HepG2 (cell line): ENCODE measurements at regions not wholly inside any gene's neighbourhood (a gene's known extent, or its start where the extent isn't known, plus 50 kb on each side); places are given as distances from the start of the nearest gene placed in this dataset.

ENCODE experiments used
- ATAC-seq: fragments of 200-7000 bp; cut with Tn5 transposase; 3 replicates; pipeline ENCODE4 v1.9.1; 2020; ENCODE audit warnings: mild to moderate bottlenecking, moderate library complexity
- BruUV-seq: library from RNA; stranded (reverse); fragments of 400-500 nt; replicated peaks from 2 replicates; lab custom pipeline; 2021; lab: Mats Ljungman, UMichigan
- CTCF ChIA-PET: fragments of 300-600 bp; formaldehyde crosslinking; extraction: SDS; loops from one replicate; lab custom pipeline; 2021; ENCODE audit warnings: low total read pairs, inconsistent platforms, low intra/inter-chr PET ratio; lab: Yijun Ruan, JAX
- POLR2A ChIA-PET: fragments of 350-600 bp; sonication (Branson Sonifier 250); formaldehyde crosslinking; loops from one replicate; lab custom pipeline; 2020; ENCODE audit warnings: antibody characterized with exemption, inconsistent platforms; lab: Yijun Ruan, JAX
- DNase-seq: peaks from one replicate; pipeline ENCODE4 v3.0.0-alpha.2; 2015; ENCODE audit warnings: low spot score
- FAIRE-seq: peaks from 3 replicates; lab custom pipeline; 2011; peaks lifted over from hg19 to GRCh38; lab: Jason Lieb, UNC
- H2AFZ ChIP-seq: one replicate; pipeline ENCODE4 v1.6.1; 2011; ENCODE audit warnings: low read length, inconsistent platforms
- H3K27ac ChIP-seq: fragments of 300-600 bp; 3 replicates; pipeline ENCODE4 v1.8.0; 2011; ENCODE audit warnings: mixed run types, mild to moderate bottlenecking, mixed read lengths, low read length, inconsistent platforms; ENCODE audit not compliant: insufficient read depth; ENCODE audit errors: extremely low read length
- H3K27me3 ChIP-seq, 2 experiments: fragments of 200-600 bp in 1 of 2; 2 replicates in 1 of 2; 3 replicates in 1 of 2; pipeline versions ENCODE4 v1.6.0 to v1.8.0; 2011; ENCODE audit warnings: low read length in 2 of 2, mild to moderate bottlenecking in 2 of 2, moderate library complexity in 2 of 2, inconsistent platforms in 1 of 2; ENCODE audit not compliant: insufficient read depth in 2 of 2, control insufficient read depth in 1 of 2
- H3K36me3 ChIP-seq, 2 experiments: fragments of 200-600 bp in 1 of 2; replicated peaks in 1 of 2; 2 replicates in 1 of 2; 3 replicates in 1 of 2; pipeline versions ENCODE4 v1.5.1 to v1.8.0; 2011; ENCODE audit warnings: low read length in 2 of 2, inconsistent platforms in 1 of 2; ENCODE audit not compliant: insufficient read depth in 2 of 2, control insufficient read depth in 1 of 2
- H3K4me1 ChIP-seq: 2 replicates; pipeline ENCODE4 v1.5.1; 2012; ENCODE audit warnings: low read length, inconsistent platforms; ENCODE audit not compliant: insufficient read depth
- H3K4me2 ChIP-seq: 2 replicates; pipeline ENCODE4 v1.6.0; 2011; ENCODE audit warnings: low read depth, low read length, inconsistent platforms
- H3K4me3 ChIP-seq, 3 experiments: fragments of 200-600 bp in 1 of 3; sonication (generic), shearing (Covaris generic) in 1 of 3; replicated peaks in 1 of 3; 2 replicates each; pipeline ENCODE4 v1.5.1; 2011 to 2016; ENCODE audit warnings: low read length in 3 of 3, inconsistent platforms in 2 of 3, low read depth in 2 of 3, mild to moderate bottlenecking in 2 of 3, control low read depth in 1 of 3, mixed read lengths in 1 of 3; ENCODE audit not compliant: insufficient read depth in 1 of 3
- H3K79me2 ChIP-seq: one replicate; pipeline ENCODE4 v1.6.1; 2011; ENCODE audit warnings: low read length, inconsistent platforms; ENCODE audit not compliant: insufficient read depth
- H3K9ac ChIP-seq: 2 replicates; pipeline ENCODE4 v1.6.0; 2011; ENCODE audit warnings: mild to moderate bottlenecking, low read depth, low read length, inconsistent platforms; ENCODE audit not compliant: insufficient read depth
- H3K9me3 ChIP-seq: 2 replicates; pipeline ENCODE4 v1.5.1; 2012; ENCODE audit warnings: mild to moderate bottlenecking, low read length
- H4K20me1 ChIP-seq: 2 replicates; pipeline ENCODE4 v1.6.0; 2011; ENCODE audit warnings: inconsistent platforms, mild to moderate bottlenecking, low read length, moderate library complexity; ENCODE audit not compliant: insufficient read depth
- CAMTA2 ChIP-seq: sonication (generic); formaldehyde crosslinking; IDR thresholded peaks from 2 replicates; pipeline ENCODE4 v1.4.0; 2020; ENCODE audit warnings: mild to moderate bottlenecking, missing genetic modification reagents, borderline replicate concordance
- FOXA1 ChIP-seq, 2 experiments: fragments of 450-650 bp in 1 of 2; sonication (generic) in 1 of 2; formaldehyde crosslinking in 1 of 2; IDR thresholded peaks; 2 replicates each; pipeline versions ENCODE4 v1.4.0 to v1.6.1; 2016 to 2020; ENCODE audit warnings: missing genetic modification reagents in 1 of 2
- HMG20A ChIP-seq: IDR thresholded peaks from 2 replicates; pipeline ENCODE4 v1.6.1; 2016; ENCODE audit warnings: borderline replicate concordance
- ISL2 ChIP-seq: sonication (generic); formaldehyde crosslinking; IDR thresholded peaks from 2 replicates; pipeline ENCODE4 v1.5.0; 2020; ENCODE audit warnings: missing genetic modification reagents
- SP5 ChIP-seq: IDR thresholded peaks from 2 replicates; pipeline ENCODE4 v1.6.1; 2016; ENCODE audit warnings: low read depth, borderline replicate concordance
- TCF7 ChIP-seq: sonication (generic); IDR thresholded peaks from 2 replicates; pipeline ENCODE4 v1.6.1; 2016; ENCODE audit warnings: antibody characterized with exemption, low read depth
- ZNF562 ChIP-seq: sonication (generic); formaldehyde crosslinking; IDR thresholded peaks from 2 replicates; pipeline ENCODE4 v1.8.0; 2022; ENCODE audit warnings: missing genetic modification reagents, borderline replicate concordance
- ZNF883 ChIP-seq: sonication (generic); formaldehyde crosslinking; IDR thresholded peaks from 2 replicates; pipeline ENCODE4 v1.5.1; 2020; ENCODE audit warnings: mild to moderate bottlenecking, missing genetic modification reagents; ENCODE audit errors: not compliant biosample characterization
- ZSCAN25 ChIP-seq: sonication (generic); formaldehyde crosslinking; IDR thresholded peaks from 2 replicates; pipeline ENCODE4 v1.8.0; 2022; ENCODE audit warnings: mild to moderate bottlenecking, missing genetic modification reagents
- WGBS: methylation state at CpG from one replicate; pipeline ENCODE4 v1.1.6; 2017; ENCODE audit warnings: low lambda C conversion rate; 5-methylcytosine and 5-hydroxymethylcytosine counted together
- in situ Hi-C: cut with HindIII; loops from 2 replicates; pipeline ENCODE4 v1.10.0; 2017; ENCODE audit warnings: low pct_unique_long_range_greater_than_20kb; ENCODE audit not compliant: extremely low pct_ligation_motif_present
- intact Hi-C: fragments of 100-400 bp; cut with micrococcal nuclease; formaldehyde crosslinking; loops from one replicate; pipeline ENCODE4 v1.10.0; 2022; ENCODE audit not compliant: unreplicated experiment
- TF ChIP-seq, protein P1 (sequence below): sonication (generic); formaldehyde crosslinking; IDR thresholded peaks from 2 replicates; pipeline ENCODE4 v1.5.1; 2020; ENCODE audit warnings: missing genetic modification reagents, mild to moderate bottlenecking, borderline replicate concordance
- TF ChIP-seq, protein P2 (sequence below): sonication (generic); formaldehyde crosslinking; IDR thresholded peaks from 2 replicates; pipeline ENCODE4 v1.4.0; 2020; ENCODE audit warnings: missing genetic modification reagents
- TF ChIP-seq, protein P3 (sequence below), 2 experiments: sonication (generic) in 1 of 2; formaldehyde crosslinking in 1 of 2; IDR thresholded peaks; 2 replicates each; pipeline versions ENCODE4 v1.4.0 to v1.6.1; 2016 to 2020; ENCODE audit warnings: borderline replicate concordance in 1 of 2, low read depth in 1 of 2, mild to moderate bottlenecking in 1 of 2, missing genetic modification reagents in 1 of 2

DNA sequence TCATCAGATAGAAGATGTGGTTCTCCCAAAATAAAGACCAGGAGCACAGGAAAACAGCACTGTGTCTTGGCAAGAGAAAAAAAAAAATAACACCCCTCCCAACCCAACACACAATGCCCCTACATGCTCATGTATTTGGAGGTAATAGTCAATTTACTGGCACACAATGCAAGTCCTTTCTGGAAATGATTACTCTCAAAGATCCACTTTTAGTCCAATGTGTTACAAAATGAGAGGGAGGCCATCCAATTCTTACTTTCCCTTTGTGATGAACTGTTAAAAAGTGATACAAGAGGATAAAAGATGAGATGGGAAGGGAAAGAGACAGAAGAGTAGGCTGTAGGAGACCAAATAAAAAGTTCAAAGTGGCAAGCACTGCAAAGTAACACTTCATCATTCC is 180.3 kb upstream of the DKK2 start:
- H3K9ac ChIP-seq: no peak overlapping the region
- H3K4me3 ChIP-seq: no peak overlapping the region
- in situ Hi-C loops (no loop called here), intact Hi-C loops (no loop called here)
- H4K20me1 ChIP-seq: no peaks in the 10 kb centered on the region
- DNase-seq (no peak), ATAC-seq (no peak), FAIRE-seq (no peak)
- POLR2A ChIA-PET: no interaction called here
- TF ChIP-seq, protein P1, sequence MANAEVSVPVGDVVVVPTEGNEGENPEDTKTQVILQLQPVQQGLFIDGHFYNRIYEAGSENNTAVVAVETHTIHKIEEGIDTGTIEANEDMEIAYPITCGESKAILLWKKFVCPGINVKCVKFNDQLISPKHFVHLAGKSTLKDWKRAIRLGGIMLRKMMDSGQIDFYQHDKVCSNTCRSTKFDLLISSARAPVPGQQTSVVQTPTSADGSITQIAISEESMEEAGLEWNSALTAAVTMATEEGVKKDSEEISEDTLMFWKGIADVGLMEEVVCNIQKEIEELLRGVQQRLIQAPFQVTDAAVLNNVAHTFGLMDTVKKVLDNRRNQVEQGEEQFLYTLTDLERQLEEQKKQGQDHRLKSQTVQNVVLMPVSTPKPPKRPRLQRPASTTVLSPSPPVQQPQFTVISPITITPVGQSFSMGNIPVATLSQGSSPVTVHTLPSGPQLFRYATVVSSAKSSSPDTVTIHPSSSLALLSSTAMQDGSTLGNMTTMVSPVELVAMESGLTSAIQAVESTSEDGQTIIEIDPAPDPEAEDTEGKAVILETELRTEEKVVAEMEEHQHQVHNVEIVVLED (CRISPR knock-in tag): no peak
- TF ChIP-seq, protein P2, sequence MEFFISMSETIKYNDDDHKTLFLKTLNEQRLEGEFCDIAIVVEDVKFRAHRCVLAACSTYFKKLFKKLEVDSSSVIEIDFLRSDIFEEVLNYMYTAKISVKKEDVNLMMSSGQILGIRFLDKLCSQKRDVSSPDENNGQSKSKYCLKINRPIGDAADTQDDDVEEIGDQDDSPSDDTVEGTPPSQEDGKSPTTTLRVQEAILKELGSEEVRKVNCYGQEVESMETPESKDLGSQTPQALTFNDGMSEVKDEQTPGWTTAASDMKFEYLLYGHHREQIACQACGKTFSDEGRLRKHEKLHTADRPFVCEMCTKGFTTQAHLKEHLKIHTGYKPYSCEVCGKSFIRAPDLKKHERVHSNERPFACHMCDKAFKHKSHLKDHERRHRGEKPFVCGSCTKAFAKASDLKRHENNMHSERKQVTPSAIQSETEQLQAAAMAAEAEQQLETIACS (CRISPR knock-in tag): no peak
- no peak for TF ChIP-seq ZNF562 (CRISPR knock-in tag)
- TF ChIP-seq ZNF883: no peak
- TF ChIP-seq ZSCAN25 (CRISPR knock-in tag): no peak
- TF ChIP-seq SP5 (CRISPR knock-in tag): no peak
- CTCF ChIA-PET: no interaction called here
- no peak overlapping the region for H3K27ac ChIP-seq
- no peaks in the 10 kb centered on the region for H3K9me3 ChIP-seq
- H3K4me2 ChIP-seq: no peak overlapping the region
- peaks cover 39% of the 10 kb centered on the region for H3K4me1 ChIP-seq
- no peaks in the 10 kb centered on the region for H3K36me3 ChIP-seq
- H3K79me2 ChIP-seq: no peaks in the 10 kb centered on the region
- no TSS peak for BruUV-seq
- H3K27me3 ChIP-seq: no peaks in the 10 kb centered on the region; a peak in 1 of 5 replicates
- H2AFZ ChIP-seq: no peak overlapping the region

DNA sequence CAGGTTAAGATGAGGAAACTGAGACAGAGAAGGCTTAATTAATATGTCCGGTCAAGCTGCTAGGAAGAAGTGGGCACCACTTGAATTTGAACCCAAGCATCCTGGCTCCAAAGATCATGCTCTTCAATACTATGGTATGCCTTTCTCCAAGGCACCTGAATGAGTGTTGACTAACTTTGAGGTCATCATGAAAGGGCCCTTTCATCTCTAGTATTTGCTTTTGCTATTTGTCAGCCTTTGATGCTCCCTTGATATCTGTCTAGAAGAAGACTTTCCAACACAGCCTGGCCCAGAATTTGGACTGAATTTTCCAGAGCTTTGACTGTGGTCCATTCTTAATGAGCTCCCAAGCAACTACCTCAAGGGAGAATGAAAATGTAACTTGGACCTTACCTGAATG is 179.1 kb upstream of the DKK2 start:
- ATAC-seq: peak; percentile 82
- Histone ChIP-seq H2AFZ (no peak overlapping the region), H3K27ac (no peak overlapping the region), H3K9me3 (no peaks in the 10 kb centered on the region), H3K27me3 (no peaks in the 10 kb centered on the region; a peak in 1 of 5 replicates), H3K9ac (no peak overlapping the region), H3K4me3 (no peak overlapping the region), H4K20me1 (no peaks in the 10 kb centered on the region), H3K4me2 (no peak overlapping the region), H3K4me1 (peaks cover 39% of the 10 kb centered on the region), H3K36me3 (no peaks in the 10 kb centered on the region), H3K79me2 (no peaks in the 10 kb centered on the region)
- ChIA-PET POLR2A (no interaction called here), CTCF (no interaction called here)
- no peak for FAIRE-seq
- 10% methylated on average over 1 of the region's 1 CpG for WGBS
- no TSS peak for BruUV-seq
- peak; percentile 73 for DNase-seq
- intact Hi-C loops (no loop called here), in situ Hi-C loops (no loop called here)
- TF ChIP-seq FOXA1 (IDR thresholded peaks at IDR 0.05) (no peak), FOXA1 (CRISPR knock-in tag; IDR thresholded peaks at IDR 0.05) (peak; percentile 79), TCF7 (peak; percentile 90), ISL2 (CRISPR knock-in tag) (peak; percentile 83), HMG20A (CRISPR knock-in tag) (peak; percentile 76; the same call in 1 of the 2 replicates), CAMTA2 (CRISPR knock-in tag) (no peak)
- TF ChIP-seq, protein P3, sequence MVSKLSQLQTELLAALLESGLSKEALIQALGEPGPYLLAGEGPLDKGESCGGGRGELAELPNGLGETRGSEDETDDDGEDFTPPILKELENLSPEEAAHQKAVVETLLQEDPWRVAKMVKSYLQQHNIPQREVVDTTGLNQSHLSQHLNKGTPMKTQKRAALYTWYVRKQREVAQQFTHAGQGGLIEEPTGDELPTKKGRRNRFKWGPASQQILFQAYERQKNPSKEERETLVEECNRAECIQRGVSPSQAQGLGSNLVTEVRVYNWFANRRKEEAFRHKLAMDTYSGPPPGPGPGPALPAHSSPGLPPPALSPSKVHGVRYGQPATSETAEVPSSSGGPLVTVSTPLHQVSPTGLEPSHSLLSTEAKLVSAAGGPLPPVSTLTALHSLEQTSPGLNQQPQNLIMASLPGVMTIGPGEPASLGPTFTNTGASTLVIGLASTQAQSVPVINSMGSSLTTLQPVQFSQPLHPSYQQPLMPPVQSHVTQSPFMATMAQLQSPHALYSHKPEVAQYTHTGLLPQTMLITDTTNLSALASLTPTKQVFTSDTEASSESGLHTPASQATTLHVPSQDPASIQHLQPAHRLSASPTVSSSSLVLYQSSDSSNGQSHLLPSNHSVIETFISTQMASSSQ (IDR thresholded peaks at IDR 0.05; ENCODE audit: low read depth): no peak
- TF ChIP-seq, protein P3 (CRISPR knock-in tag; IDR thresholded peaks at IDR 0.05; ENCODE audit: borderline replicate concordance): peak; percentile 31; the same call in 1 of the 2 replicates
